Occipital lobe (tissue), 1 donor: ENCODE measurements at regions not wholly inside any gene's neighbourhood (a gene's known extent, or its start where the extent isn't known, plus 50 kb on each side); places are given as distances from the start of the nearest gene placed in this dataset.
"Not testable (repeated sequence)": the region's sequence is repeated elsewhere in the genome, so short reads cannot be mapped to it uniquely, and the experiment has no call there.

ENCODE experiments used
- DNase-seq: peaks from one replicate; lab custom pipeline; 2025; lab: John Stamatoyannopoulos, UW

- DNase-seq: no peak
Measured at GRCh38 chr4:82181789-82182188, 192.0 kb downstream of the HNRNPD start.

GRCh38 chr4:82172186-82172585, 201.6 kb downstream of the HNRNPD start:
- DNase-seq: no peak

- DNase-seq: no peak
Measured at GRCh38 chr4:82171531-82172155, 202.1 kb downstream of the HNRNPD start.

GRCh38 chr4:82149750-82150149, 224.0 kb downstream of the HNRNPD start:
- no peak for DNase-seq

- DNase-seq: no peak
Measured at GRCh38 chr4:82145850-82146249, 227.9 kb downstream of the HNRNPD start.

GRCh38 chr4:82140422-82140821, 233.4 kb downstream of the HNRNPD start:
- no peak for DNase-seq

- DNase-seq: no peak
Measured at GRCh38 chr4:82139287-82139686, 234.5 kb downstream of the HNRNPD start.

- no peak for DNase-seq
Measured at GRCh38 chr4:82138374-82138773, 235.4 kb downstream of the HNRNPD start.

- DNase-seq: no peak
Measured at GRCh38 chr4:82136161-82136801, 237.5 kb downstream of the HNRNPD start.

- no peak for DNase-seq
Measured at GRCh38 chr4:82128355-82128754, 245.4 kb downstream of the HNRNPD start.

- no peak for DNase-seq
Measured at GRCh38 chr4:82126512-82127040, 247.2 kb downstream of the HNRNPD start.

- no peak for DNase-seq
Measured at GRCh38 chr4:82125787-82126297, 247.9 kb downstream of the HNRNPD start.

GRCh38 chr4:82124932-82125786, 248.6 kb downstream of the HNRNPD start:
- no peak for DNase-seq

GRCh38 chr4:82124365-82124764, 249.4 kb downstream of the HNRNPD start:
- DNase-seq: no peak

GRCh38 chr4:82123934-82124333, 249.9 kb downstream of the HNRNPD start:
- no peak for DNase-seq

GRCh38 chr4:82115183-82115582, 258.6 kb downstream of the HNRNPD start:
- not testable (repeated sequence) for DNase-seq

- no peak for DNase-seq
Measured at GRCh38 chr4:82108506-82108905, 265.3 kb downstream of the HNRNPD start.

- no peak for DNase-seq
Measured at GRCh38 chr4:82104578-82104977, 269.2 kb downstream of the HNRNPD start.

GRCh38 chr4:82099928-82100579, 273.7 kb downstream of the HNRNPD start:
- no peak for DNase-seq

GRCh38 chr4:82097504-82097903, 276.3 kb downstream of the HNRNPD start:
- DNase-seq: no peak

- no peak for DNase-seq
Measured at GRCh38 chr4:82090717-82091116, 283.1 kb downstream of the HNRNPD start.

GRCh38 chr4:82084747-82085146, 289.0 kb downstream of the HNRNPD start:
- no peak for DNase-seq
